ENCODE measurements at regions not wholly inside any gene's neighbourhood (a gene's known extent, or its start where the extent isn't known, plus 50 kb on each side); places are given as distances from the start of the nearest gene placed in this dataset.

GRCh38 chr13:59607780-59608233 lies 555.9 kb downstream of the DIAPH3 start:
- no peak overlapping the region for H3K27ac Mint-ChIP-seq
- DNase-seq (ENCODE audit: low spot score in 2 of 2) (no peak), ATAC-seq (ENCODE audit: low read depth) (no peak)
- no peaks in the 10 kb centered on the region for H3K36me3 Mint-ChIP-seq
- H3K4me1 Mint-ChIP-seq = no peaks in the 10 kb centered on the region
- H3K27me3 Mint-ChIP-seq = peaks cover under 1% of the 10 kb centered on the region
- peaks cover 5% of the 10 kb centered on the region for H3K9me3 Mint-ChIP-seq
- no peak overlapping the region for H3K4me3 Mint-ChIP-seq

GRCh38 chr13:59609421-59609820 lies 554.3 kb downstream of the DIAPH3 start:
- DNase-seq (ENCODE audit: low spot score in 2 of 2) (no peak), ATAC-seq (ENCODE audit: low read depth) (no peak)
- no peak overlapping the region for H3K27ac Mint-ChIP-seq
- H3K4me1 Mint-ChIP-seq = no peaks in the 10 kb centered on the region
- H3K9me3 Mint-ChIP-seq = peaks cover 3% of the 10 kb centered on the region
- H3K4me3 Mint-ChIP-seq = no peak overlapping the region
- no peaks in the 10 kb centered on the region for H3K36me3 Mint-ChIP-seq
- peaks cover 1% of the 10 kb centered on the region for H3K27me3 Mint-ChIP-seq

All from memory B cell (primary cell).